ENCODE measurements at regions not wholly inside any gene's neighbourhood (a gene's known extent, or its start where the extent isn't known, plus 50 kb on each side); places are given as distances from the start of the nearest gene placed in this dataset.

- TF ChIP-seq CTCF (IDR thresholded peaks at IDR 0.05; ENCODE audit: low read depth, low read length, missing input control) (no peak), JUND (IDR thresholded peaks at IDR 0.05) (no peak), ZBTB33 (IDR thresholded peaks at IDR 0.05) (no peak), MAX (IDR thresholded peaks at IDR 0.05) (no peak), YY1 (IDR thresholded peaks at IDR 0.05) (no peak), SP1 (IDR thresholded peaks at IDR 0.05) (no peak), FOXA1 (IDR thresholded peaks at IDR 0.05) (no peak), REST (IDR thresholded peaks at IDR 0.05) (no peak), EGR1 (IDR thresholded peaks at IDR 0.05; ENCODE audit: low read depth in 2 of 2) (no peak), GABPA (IDR thresholded peaks at IDR 0.05 in 1 of 2, conservative IDR thresholded peaks at IDR 0.05 in 1 of 2) (no peak), RXRA (IDR thresholded peaks at IDR 0.05) (no peak)
These were observed 77.0 kb upstream of the PDE1A start for GRCh38 chr2:182503886-182504285.
